ENCODE measurements at regions not wholly inside any gene's neighbourhood (a gene's known extent, or its start where the extent isn't known, plus 50 kb on each side); places are given as distances from the start of the nearest gene placed in this dataset.
"Not testable (repeated sequence)": the region's sequence is repeated elsewhere in the genome, so short reads cannot be mapped to it uniquely, and the experiment has no call there.

DNA sequence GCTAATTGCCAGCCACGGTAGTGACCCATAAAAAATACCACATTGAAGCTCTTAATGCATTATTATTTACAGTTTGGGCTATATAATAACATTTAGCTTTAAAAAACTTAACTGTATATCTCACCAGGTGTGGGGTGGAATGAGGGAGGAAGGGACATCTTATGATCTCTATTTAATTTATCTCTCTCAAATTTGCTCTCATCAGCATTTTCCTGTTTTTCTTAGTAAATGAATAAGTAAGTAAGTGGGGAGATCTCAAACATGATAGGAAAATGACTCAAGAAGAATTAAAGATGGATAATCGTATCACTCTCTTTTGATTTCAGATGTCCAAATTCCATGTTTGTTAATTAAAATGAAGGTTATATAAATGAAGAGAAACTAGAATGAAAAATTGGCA is 200.7 kb upstream of the NR3C2 start:
- Mint-ChIP-seq H3K36me3 (ENCODE audit: unreplicated experiment) (no peaks in the 10 kb centered on the region), H3K27ac (ENCODE audit: unreplicated experiment) (no peak overlapping the region), H3K4me1 (ENCODE audit: unreplicated experiment) (no peaks in the 10 kb centered on the region), H3K27me3 (ENCODE audit: unreplicated experiment) (no peaks in the 10 kb centered on the region), H3K9me3 (ENCODE audit: unreplicated experiment) (peaks cover 16% of the 10 kb centered on the region), H3K4me3 (ENCODE audit: unreplicated experiment) (no peak overlapping the region)
- TF ChIP-seq, protein P1, sequence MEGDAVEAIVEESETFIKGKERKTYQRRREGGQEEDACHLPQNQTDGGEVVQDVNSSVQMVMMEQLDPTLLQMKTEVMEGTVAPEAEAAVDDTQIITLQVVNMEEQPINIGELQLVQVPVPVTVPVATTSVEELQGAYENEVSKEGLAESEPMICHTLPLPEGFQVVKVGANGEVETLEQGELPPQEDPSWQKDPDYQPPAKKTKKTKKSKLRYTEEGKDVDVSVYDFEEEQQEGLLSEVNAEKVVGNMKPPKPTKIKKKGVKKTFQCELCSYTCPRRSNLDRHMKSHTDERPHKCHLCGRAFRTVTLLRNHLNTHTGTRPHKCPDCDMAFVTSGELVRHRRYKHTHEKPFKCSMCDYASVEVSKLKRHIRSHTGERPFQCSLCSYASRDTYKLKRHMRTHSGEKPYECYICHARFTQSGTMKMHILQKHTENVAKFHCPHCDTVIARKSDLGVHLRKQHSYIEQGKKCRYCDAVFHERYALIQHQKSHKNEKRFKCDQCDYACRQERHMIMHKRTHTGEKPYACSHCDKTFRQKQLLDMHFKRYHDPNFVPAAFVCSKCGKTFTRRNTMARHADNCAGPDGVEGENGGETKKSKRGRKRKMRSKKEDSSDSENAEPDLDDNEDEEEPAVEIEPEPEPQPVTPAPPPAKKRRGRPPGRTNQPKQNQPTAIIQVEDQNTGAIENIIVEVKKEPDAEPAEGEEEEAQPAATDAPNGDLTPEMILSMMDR (IDR thresholded peaks at IDR 0.05) = no peak
- DNase-seq (ENCODE audit: extremely low spot score, unreplicated experiment) = no peak

DNA sequence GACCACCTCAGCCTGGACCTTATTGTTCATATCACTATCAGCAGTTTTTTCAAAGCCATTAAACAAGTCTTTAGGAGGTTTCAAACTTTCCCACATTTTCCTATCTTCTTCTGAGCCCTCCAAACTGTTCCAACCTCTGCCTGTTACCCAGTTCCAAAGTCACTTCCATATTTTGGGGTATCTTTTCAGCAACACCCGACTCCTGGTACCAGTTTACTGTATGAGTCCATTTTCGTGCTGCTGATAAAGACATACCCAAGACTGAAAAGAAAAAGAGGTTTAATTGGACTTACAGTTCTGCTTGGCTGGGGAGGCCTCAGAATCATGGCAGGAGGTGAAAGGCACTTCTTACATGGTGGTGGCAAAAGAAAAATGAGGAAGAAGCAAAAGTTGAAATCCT is 195.9 kb upstream of the NR3C2 start:
- peaks cover 41% of the 10 kb centered on the region for H3K9me3 Mint-ChIP-seq (ENCODE audit: unreplicated experiment)
- not testable (repeated sequence) for H3K36me3 Mint-ChIP-seq (ENCODE audit: unreplicated experiment); H3K4me3 Mint-ChIP-seq (ENCODE audit: unreplicated experiment); H3K27me3 Mint-ChIP-seq (ENCODE audit: unreplicated experiment); H3K4me1 Mint-ChIP-seq (ENCODE audit: unreplicated experiment); DNase-seq (ENCODE audit: extremely low spot score, unreplicated experiment); H3K27ac Mint-ChIP-seq (ENCODE audit: unreplicated experiment)

DNA sequence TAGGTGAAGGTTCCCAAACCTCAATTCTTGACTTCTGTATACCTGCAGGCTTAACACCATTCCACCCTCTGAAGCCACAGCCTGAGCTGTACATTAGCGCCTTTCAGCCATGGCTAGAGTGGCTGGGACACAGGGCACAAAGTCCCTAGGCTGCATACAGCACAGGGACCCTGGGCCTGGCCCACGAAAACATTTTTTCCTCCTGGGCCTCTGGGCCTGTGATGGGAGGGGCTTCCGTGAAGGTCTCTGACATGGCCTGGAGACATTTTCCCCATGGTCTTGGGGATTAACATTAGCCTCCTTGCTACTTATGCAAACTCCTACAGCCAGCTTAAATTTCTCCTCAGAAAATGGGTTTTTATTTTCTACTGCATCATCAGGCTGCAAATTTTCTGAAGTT is 195.2 kb upstream of the NR3C2 start:
- H3K4me1 Mint-ChIP-seq (ENCODE audit: unreplicated experiment); H3K27ac Mint-ChIP-seq (ENCODE audit: unreplicated experiment); H3K36me3 Mint-ChIP-seq (ENCODE audit: unreplicated experiment); H3K27me3 Mint-ChIP-seq (ENCODE audit: unreplicated experiment); H3K4me3 Mint-ChIP-seq (ENCODE audit: unreplicated experiment); DNase-seq (ENCODE audit: extremely low spot score, unreplicated experiment): not testable (repeated sequence)
- H3K9me3 Mint-ChIP-seq (ENCODE audit: unreplicated experiment) = peaks cover 38% of the 10 kb centered on the region

DNA sequence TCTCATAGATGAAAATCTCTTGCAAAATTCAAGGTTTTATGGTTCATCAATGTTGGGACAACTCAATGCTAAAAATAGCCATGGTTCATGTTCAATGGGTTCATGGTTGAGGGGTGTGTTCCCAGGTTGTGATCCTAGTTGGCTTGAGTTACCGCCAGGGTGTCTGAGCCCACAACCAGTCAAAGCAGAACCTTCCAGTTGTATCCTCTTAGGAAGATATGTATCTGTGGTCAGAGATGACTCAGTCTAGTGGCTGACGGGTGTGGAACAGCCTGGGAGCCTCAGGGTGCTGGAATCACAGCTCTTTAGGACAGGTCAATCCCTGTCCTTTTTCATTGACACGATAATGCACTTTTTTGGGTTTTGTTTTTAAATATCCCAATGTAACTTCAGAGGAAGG is 192.3 kb upstream of the NR3C2 start:
- DNase-seq (ENCODE audit: extremely low spot score, unreplicated experiment) = no peak
- TF ChIP-seq, protein P1 (IDR thresholded peaks at IDR 0.05) = no peak
- Mint-ChIP-seq H3K9me3 (ENCODE audit: unreplicated experiment) (peaks cover 34% of the 10 kb centered on the region), H3K27ac (ENCODE audit: unreplicated experiment) (no peak overlapping the region), H3K27me3 (ENCODE audit: unreplicated experiment) (no peaks in the 10 kb centered on the region), H3K4me3 (ENCODE audit: unreplicated experiment) (no peak overlapping the region), H3K4me1 (ENCODE audit: unreplicated experiment) (no peaks in the 10 kb centered on the region), H3K36me3 (ENCODE audit: unreplicated experiment) (no peaks in the 10 kb centered on the region)

DNA sequence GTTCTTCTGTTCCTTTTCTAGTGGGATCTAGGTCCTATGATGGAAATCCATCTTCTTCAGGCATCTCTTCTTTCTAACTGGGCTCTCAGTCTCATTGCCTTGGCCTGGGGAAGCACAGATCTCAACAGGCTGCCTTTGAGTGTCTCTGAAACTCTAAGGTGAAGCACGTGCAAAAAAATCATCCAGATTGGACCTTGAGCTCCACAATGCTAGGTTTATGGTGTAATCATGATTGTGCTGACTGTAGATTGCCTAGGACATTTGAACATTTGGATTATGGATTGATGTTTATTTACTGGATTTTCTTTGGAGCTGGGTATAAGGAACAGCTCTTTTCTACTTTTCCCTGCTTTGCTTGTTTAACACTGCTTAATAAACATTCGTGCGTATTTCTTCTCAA is 191.5 kb upstream of the NR3C2 start:
- Mint-ChIP-seq H3K9me3 (ENCODE audit: unreplicated experiment) (peaks cover 29% of the 10 kb centered on the region), H3K4me1 (ENCODE audit: unreplicated experiment) (no peaks in the 10 kb centered on the region)

DNA sequence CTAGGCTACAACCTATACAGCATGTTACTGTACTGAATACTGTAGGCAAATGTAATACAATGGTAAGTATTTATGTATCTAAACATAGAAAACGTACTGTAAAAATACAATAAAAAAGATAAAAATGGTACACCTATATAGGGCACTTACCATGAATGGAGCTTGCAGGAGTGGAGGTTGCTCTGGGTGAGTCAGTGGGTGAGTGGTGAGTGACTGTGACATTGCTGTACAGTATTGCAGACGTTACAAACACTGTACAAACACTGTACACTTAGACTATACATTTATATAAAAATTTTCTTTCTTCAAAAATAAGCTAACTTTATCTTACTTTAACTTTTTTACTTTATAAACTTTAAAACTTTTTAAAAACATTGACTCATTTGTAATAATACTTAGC is 190.3 kb upstream of the NR3C2 start:
- Mint-ChIP-seq H3K27me3 (ENCODE audit: unreplicated experiment) (no peaks in the 10 kb centered on the region), H3K4me3 (ENCODE audit: unreplicated experiment) (no peak overlapping the region), H3K36me3 (ENCODE audit: unreplicated experiment) (no peaks in the 10 kb centered on the region), H3K4me1 (ENCODE audit: unreplicated experiment) (no peaks in the 10 kb centered on the region), H3K9me3 (ENCODE audit: unreplicated experiment) (peaks cover 24% of the 10 kb centered on the region), H3K27ac (ENCODE audit: unreplicated experiment) (no peak overlapping the region)
- DNase-seq (ENCODE audit: extremely low spot score, unreplicated experiment) = no peak
- TF ChIP-seq, protein P1 (IDR thresholded peaks at IDR 0.05) = no peak

More for the DNA sequence above, 191.5 kb upstream of the NR3C2 start:
- no peak for DNase-seq (ENCODE audit: extremely low spot score, unreplicated experiment)
- TF ChIP-seq, protein P1 (IDR thresholded peaks at IDR 0.05) = no peak
- Mint-ChIP-seq H3K27me3 (ENCODE audit: unreplicated experiment) (no peaks in the 10 kb centered on the region), H3K36me3 (ENCODE audit: unreplicated experiment) (no peaks in the 10 kb centered on the region), H3K4me3 (ENCODE audit: unreplicated experiment) (no peak overlapping the region), H3K27ac (ENCODE audit: unreplicated experiment) (no peak overlapping the region)

Data from osteocyte (in vitro differentiated cells).